ENCODE measurements at regions not wholly inside any gene's neighbourhood (a gene's known extent, or its start where the extent isn't known, plus 50 kb on each side); places are given as distances from the start of the nearest gene placed in this dataset.

DNA sequence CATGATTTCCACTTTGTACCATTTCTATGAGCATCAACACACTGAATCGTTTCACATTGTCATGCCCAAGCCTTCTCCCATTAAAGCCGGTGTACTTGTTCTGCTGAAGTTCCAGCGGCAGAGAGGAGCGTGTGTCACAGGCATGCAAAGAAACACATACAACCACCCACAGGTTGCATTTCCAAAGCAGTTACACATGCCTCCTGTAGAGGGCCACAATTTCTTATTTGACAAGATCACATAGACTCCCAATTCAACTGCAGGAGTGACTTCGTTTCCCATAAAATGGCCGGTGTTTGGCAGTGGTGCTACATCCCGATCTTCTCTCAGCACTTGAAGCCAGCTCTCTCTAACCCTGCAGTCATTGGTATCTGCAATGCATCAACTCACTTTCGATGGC, 992.6 kb downstream of the NLGN4X start:
- no peaks in the 10 kb centered on the region for H3K9me3 ChIP-seq (ENCODE audit: control insufficient read depth in 2 of 3, insufficient read depth in 1 of 3, low read length in 3 of 3)
- no peak overlapping the region for H3K4me3 ChIP-seq (ENCODE audit: low read length in 3 of 3)
- TF ChIP-seq, protein P1, sequence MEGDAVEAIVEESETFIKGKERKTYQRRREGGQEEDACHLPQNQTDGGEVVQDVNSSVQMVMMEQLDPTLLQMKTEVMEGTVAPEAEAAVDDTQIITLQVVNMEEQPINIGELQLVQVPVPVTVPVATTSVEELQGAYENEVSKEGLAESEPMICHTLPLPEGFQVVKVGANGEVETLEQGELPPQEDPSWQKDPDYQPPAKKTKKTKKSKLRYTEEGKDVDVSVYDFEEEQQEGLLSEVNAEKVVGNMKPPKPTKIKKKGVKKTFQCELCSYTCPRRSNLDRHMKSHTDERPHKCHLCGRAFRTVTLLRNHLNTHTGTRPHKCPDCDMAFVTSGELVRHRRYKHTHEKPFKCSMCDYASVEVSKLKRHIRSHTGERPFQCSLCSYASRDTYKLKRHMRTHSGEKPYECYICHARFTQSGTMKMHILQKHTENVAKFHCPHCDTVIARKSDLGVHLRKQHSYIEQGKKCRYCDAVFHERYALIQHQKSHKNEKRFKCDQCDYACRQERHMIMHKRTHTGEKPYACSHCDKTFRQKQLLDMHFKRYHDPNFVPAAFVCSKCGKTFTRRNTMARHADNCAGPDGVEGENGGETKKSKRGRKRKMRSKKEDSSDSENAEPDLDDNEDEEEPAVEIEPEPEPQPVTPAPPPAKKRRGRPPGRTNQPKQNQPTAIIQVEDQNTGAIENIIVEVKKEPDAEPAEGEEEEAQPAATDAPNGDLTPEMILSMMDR (IDR thresholded peaks at IDR 0.05; ENCODE audit: borderline replicate concordance, extremely low read depth, insufficient read depth), result no peak
- DNase-seq, result peak in 1 of 5 donors; percentile 12
- no peak for FAIRE-seq
- H3K4me1 ChIP-seq (ENCODE audit: control insufficient read depth in 2 of 3, insufficient read depth in 2 of 3, low read depth in 1 of 3, low read length in 3 of 3), result no peaks in the 10 kb centered on the region
- no peak overlapping the region for H3K27ac ChIP-seq (ENCODE audit: low read depth in 2 of 2, low read length in 2 of 2)
- H3K27me3 ChIP-seq (ENCODE audit: control insufficient read depth, insufficient read depth, low read length), result no peaks in the 10 kb centered on the region
- no peaks in the 10 kb centered on the region for H3K36me3 ChIP-seq (ENCODE audit: control insufficient read depth in 2 of 3, insufficient read depth in 3 of 3, low read length in 3 of 3)
- no peak overlapping the region for H3K9ac ChIP-seq (ENCODE audit: low read length in 3 of 3)
- intact Hi-C loops (cut with DNase I), result no loop called here

DNA sequence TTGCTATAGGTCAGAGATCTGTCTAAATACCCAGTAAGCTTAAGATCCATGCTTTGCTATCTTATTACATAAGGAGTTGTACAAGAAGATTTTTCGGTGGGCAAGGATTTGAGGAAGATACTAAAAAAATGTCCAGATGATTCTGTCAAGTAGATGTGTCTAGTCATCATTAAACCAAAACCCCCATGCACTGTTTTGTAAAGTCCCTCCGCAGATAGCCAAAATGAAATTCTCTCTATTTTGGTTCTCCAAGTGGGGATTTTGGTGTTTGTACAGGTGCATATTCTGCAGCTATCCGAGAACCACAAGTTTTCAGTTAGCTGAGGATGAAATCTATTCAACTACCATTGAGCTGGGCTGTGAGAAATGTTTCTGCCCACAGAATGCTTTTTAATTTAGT, 994.8 kb downstream of the NLGN4X start:
- no peak overlapping the region for H3K9ac ChIP-seq (ENCODE audit: low read length in 3 of 3)
- no peaks in the 10 kb centered on the region for H3K9me3 ChIP-seq (ENCODE audit: control insufficient read depth in 2 of 3, insufficient read depth in 1 of 3, low read length in 3 of 3)
- FAIRE-seq (no peak), DNase-seq (no peak)
- H3K4me3 ChIP-seq (ENCODE audit: low read length in 3 of 3), result no peak overlapping the region
- no peaks in the 10 kb centered on the region for H3K27me3 ChIP-seq (ENCODE audit: control insufficient read depth, insufficient read depth, low read length)
- no peaks in the 10 kb centered on the region for H3K36me3 ChIP-seq (ENCODE audit: control insufficient read depth in 2 of 3, insufficient read depth in 3 of 3, low read length in 3 of 3)
- no peak overlapping the region for H3K27ac ChIP-seq (ENCODE audit: low read depth in 2 of 2, low read length in 2 of 2)
- H3K4me1 ChIP-seq (ENCODE audit: control insufficient read depth in 2 of 3, insufficient read depth in 2 of 3, low read depth in 1 of 3, low read length in 3 of 3), result no peaks in the 10 kb centered on the region
- TF ChIP-seq, protein P1 (IDR thresholded peaks at IDR 0.05; ENCODE audit: borderline replicate concordance, extremely low read depth, insufficient read depth), result no peak
- intact Hi-C loops (cut with DNase I), result no loop called here

DNA sequence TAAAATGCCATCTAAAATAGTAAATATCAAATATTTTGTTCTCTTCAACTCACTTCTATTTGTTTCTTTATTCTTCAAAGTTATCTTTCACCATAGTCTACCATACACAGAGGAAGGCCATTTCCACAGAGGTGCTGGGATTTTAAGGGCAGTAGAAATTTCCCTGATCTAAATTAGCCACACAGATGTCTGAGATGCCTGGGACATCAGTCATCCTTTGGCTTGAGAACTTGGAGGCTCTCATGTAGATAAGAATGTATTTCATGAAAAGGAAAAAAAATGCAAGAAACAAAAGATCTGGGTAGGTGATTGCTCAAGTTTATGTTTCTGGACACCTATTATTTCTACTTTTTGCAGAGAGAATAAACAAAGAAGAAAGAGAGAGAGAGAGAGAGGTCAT, 1008.2 kb downstream of the NLGN4X start:
- no peaks in the 10 kb centered on the region for H3K27me3 ChIP-seq (ENCODE audit: control insufficient read depth, insufficient read depth, low read length)
- H3K9me3 ChIP-seq (ENCODE audit: control insufficient read depth in 2 of 3, insufficient read depth in 1 of 3, low read length in 3 of 3), result no peaks in the 10 kb centered on the region
- no peak overlapping the region for H3K27ac ChIP-seq (ENCODE audit: low read depth in 2 of 2, low read length in 2 of 2)
- TF ChIP-seq, protein P1 (IDR thresholded peaks at IDR 0.05; ENCODE audit: borderline replicate concordance, extremely low read depth, insufficient read depth), result no peak
- H3K9ac ChIP-seq (ENCODE audit: low read length in 3 of 3), result no peak overlapping the region
- FAIRE-seq, result no peak
- H3K4me1 ChIP-seq (ENCODE audit: control insufficient read depth in 2 of 3, insufficient read depth in 2 of 3, low read depth in 1 of 3, low read length in 3 of 3), result no peaks in the 10 kb centered on the region
- DNase-seq, result no peak
- intact Hi-C loops (cut with DNase I), result no loop called here
- no peaks in the 10 kb centered on the region for H3K36me3 ChIP-seq (ENCODE audit: control insufficient read depth in 2 of 3, insufficient read depth in 3 of 3, low read length in 3 of 3)
- H3K4me3 ChIP-seq (ENCODE audit: low read length in 3 of 3), result no peak overlapping the region

DNA sequence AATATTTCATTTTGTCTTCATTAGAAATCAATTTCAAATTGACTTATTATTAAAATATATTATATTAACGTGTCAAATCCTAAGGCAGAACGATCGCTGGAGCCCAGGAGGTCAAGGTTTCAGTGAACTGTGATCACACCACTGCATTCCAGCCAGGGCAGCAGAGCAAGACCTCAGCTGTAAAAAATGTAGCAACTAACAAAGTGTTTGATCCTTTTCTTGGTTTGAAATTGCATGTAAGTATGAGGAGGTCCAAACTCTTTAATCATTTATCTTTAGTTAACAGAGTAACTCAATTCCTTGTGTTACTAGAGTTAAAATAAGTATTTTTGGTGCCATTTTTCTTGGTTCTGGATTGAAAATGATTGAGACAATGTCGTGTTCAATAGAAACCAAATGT, 1033.9 kb downstream of the NLGN4X start:
- H3K4me1 ChIP-seq (ENCODE audit: control insufficient read depth in 2 of 3, insufficient read depth in 2 of 3, low read depth in 1 of 3, low read length in 3 of 3), result no peaks in the 10 kb centered on the region
- no peaks in the 10 kb centered on the region for H3K9me3 ChIP-seq (ENCODE audit: control insufficient read depth in 2 of 3, insufficient read depth in 1 of 3, low read length in 3 of 3)
- no peaks in the 10 kb centered on the region for H3K36me3 ChIP-seq (ENCODE audit: control insufficient read depth in 2 of 3, insufficient read depth in 3 of 3, low read length in 3 of 3)
- DNase-seq (no peak), FAIRE-seq (no peak)
- H3K27me3 ChIP-seq (ENCODE audit: control insufficient read depth, insufficient read depth, low read length), result no peaks in the 10 kb centered on the region
- intact Hi-C loops (cut with DNase I), result no loop called here
- no peak overlapping the region for H3K9ac ChIP-seq (ENCODE audit: low read length in 3 of 3)
- no peak overlapping the region for H3K4me3 ChIP-seq (ENCODE audit: low read length in 3 of 3)
- no peak overlapping the region for H3K27ac ChIP-seq (ENCODE audit: low read depth in 2 of 2, low read length in 2 of 2)
- TF ChIP-seq, protein P1 (IDR thresholded peaks at IDR 0.05; ENCODE audit: borderline replicate concordance, extremely low read depth, insufficient read depth), result no peak
